Upper lobe of left lung (tissue), 6 donors: ENCODE measurements at regions not wholly inside any gene's neighbourhood (a gene's known extent, or its start where the extent isn't known, plus 50 kb on each side); places are given as distances from the start of the nearest gene placed in this dataset.

Experiments
- ATAC-seq, 2 donors: fragments of 200-7000 bp; cut with Tn5 transposase; one replicate each; pipeline ENCODE4 v1.9.1; 2022; ENCODE audit warnings: mild to moderate bottlenecking in 2 of 2, moderate library complexity in 2 of 2; ENCODE audit not compliant: low FRiP score in 2 of 2
- DNase-seq, 2 donors: peaks; one replicate each; pipeline ENCODE4 v3.0.0-alpha.2; 2019 to 2020
- H3K27ac ChIP-seq, 4 donors: fragments of 200-600 bp; sonication (generic); one replicate each; pipeline ENCODE4 v1.5.1; 2016 to 2019
- H3K27me3 ChIP-seq, 4 donors: fragments of 200-600 bp; sonication (generic); one replicate each; pipeline ENCODE4 v1.5.1; 2017 to 2019
- H3K36me3 ChIP-seq, 4 donors: fragments of 200-600 bp; sonication (generic); one replicate each; pipeline ENCODE4 v1.5.1; 2016 to 2019
- H3K4me1 ChIP-seq, 4 donors: fragments of 200-600 bp; sonication (generic); one replicate each; pipeline ENCODE4 v1.5.1; 2018 to 2019
- H3K4me3 ChIP-seq, 4 donors: fragments of 200-600 bp; sonication (generic); one replicate each; pipeline ENCODE4 v1.5.1; 2017 to 2019; ENCODE audit warnings: mild to moderate bottlenecking in 2 of 4, moderate library complexity in 1 of 4
- H3K9me3 ChIP-seq, 4 donors: fragments of 200-600 bp; sonication (generic); one replicate each; pipeline ENCODE4 v1.5.1; 2018 to 2019
- CTCF ChIP-seq, 6 experiments: fragments of 450-650 bp in 4 of 6; fragments of 200-600 bp in 2 of 6; sonication (generic) in 2 of 6; IDR thresholded peaks; one replicate each; pipeline ENCODE4 v1.5.1; 2016 to 2019; ENCODE audit warnings: antibody characterized with exemption in 6 of 6
- EP300 ChIP-seq, 4 donors: sonication (generic); formaldehyde crosslinking; IDR thresholded peaks; one replicate each; pipeline ENCODE4 v1.5.1; 2017; ENCODE audit warnings: antibody characterized with exemption in 4 of 4, control low read depth in 2 of 4
- POLR2A ChIP-seq, 4 donors: fragments of 450-650 bp; IDR thresholded peaks; one replicate each; pipeline ENCODE4 v1.5.1; 2016 to 2017; ENCODE audit warnings: antibody characterized with exemption in 4 of 4, mild to moderate bottlenecking in 2 of 4
- POLR2AphosphoS5 ChIP-seq, 2 donors: sonication (generic); formaldehyde crosslinking; IDR thresholded peaks; one replicate each; pipeline ENCODE4 v1.5.1; 2017; ENCODE audit warnings: antibody characterized with exemption in 2 of 2
- WGBS, 2 donors: methylation state at CpG; one replicate each; pipeline ENCODE4 v1.1.5; 2017 to 2018; 5-methylcytosine and 5-hydroxymethylcytosine counted together
- donor health status: DM: no; HTN: no; CAD: no; lungs with moderate emphysema.
- donor health status: DM: no; HTN: yes; CAD: no; lungs with severe emphysema.

- no peak overlapping the region for H3K27ac ChIP-seq
- no peak overlapping the region for H3K4me3 ChIP-seq
Observed at GRCh38 chr13:73997964-73998363, 136.2 kb downstream of the KLF12 start.

GRCh38 chr13:73996569-73996968 is 137.6 kb downstream of the KLF12 start:
- TF ChIP-seq EP300 (IDR thresholded peaks at IDR 0.05) (no peak), POLR2A (IDR thresholded peaks at IDR 0.05) (no peak), POLR2AphosphoS5 (IDR thresholded peaks at IDR 0.05) (no peak)
- WGBS, 2 donors = 94 to 98% methylated on average over 4 of the region's 4 CpGs
- no peaks in the 10 kb centered on the region for H3K9me3 ChIP-seq
- ATAC-seq (no peak), DNase-seq (no peak)
- H3K4me3 ChIP-seq = no peak overlapping the region
- H3K27ac ChIP-seq = no peak overlapping the region
- H3K4me1 ChIP-seq = no peaks in the 10 kb centered on the region
- H3K27me3 ChIP-seq = no peaks in the 10 kb centered on the region
- peaks cover 0 to 3% (median 0%) of the 10 kb centered on the region in 4 donors for H3K36me3 ChIP-seq

More at GRCh38 chr13:73997964-73998363, 136.2 kb downstream of the KLF12 start:
- no peak for ATAC-seq
- no peak for DNase-seq
- Histone ChIP-seq H3K9me3 (no peaks in the 10 kb centered on the region), H3K4me1 (no peaks in the 10 kb centered on the region), H3K27me3 (no peaks in the 10 kb centered on the region), H3K36me3 (peaks cover 0 to 2% (median 0%) of the 10 kb centered on the region in 4 donors)
- no peak for TF ChIP-seq CTCF (IDR thresholded peaks at IDR 0.05)

GRCh38 chr13:73995736-73996135 is 138.5 kb downstream of the KLF12 start:
- no peak overlapping the region for H3K4me3 ChIP-seq
- no peak overlapping the region for H3K27ac ChIP-seq
- TF ChIP-seq EP300 (IDR thresholded peaks at IDR 0.05) (no peak), POLR2AphosphoS5 (IDR thresholded peaks at IDR 0.05) (no peak), CTCF (IDR thresholded peaks at IDR 0.05) (no peak), POLR2A (IDR thresholded peaks at IDR 0.05) (no peak)
- 46 to 53% methylated on average over 2 of the region's 2 CpGs for WGBS, 2 donors
- no peaks in the 10 kb centered on the region for H3K27me3 ChIP-seq
- peaks cover 0 to 3% (median 0%) of the 10 kb centered on the region in 4 donors for H3K36me3 ChIP-seq
- no peak for ATAC-seq
- peak in 1 of 2 donors; percentile 23 for DNase-seq
- no peaks in the 10 kb centered on the region for H3K4me1 ChIP-seq
- no peaks in the 10 kb centered on the region for H3K9me3 ChIP-seq

- Histone ChIP-seq H3K27me3 (no peaks in the 10 kb centered on the region), H3K9me3 (no peaks in the 10 kb centered on the region), H3K4me1 (no peaks in the 10 kb centered on the region), H3K27ac (no peak overlapping the region), H3K4me3 (no peak overlapping the region), H3K36me3 (peaks cover 0 to 3% (median 0%) of the 10 kb centered on the region in 4 donors)
- DNase-seq = no peak
- TF ChIP-seq POLR2A (IDR thresholded peaks at IDR 0.05) = no peak
- no peak for TF ChIP-seq POLR2AphosphoS5 (IDR thresholded peaks at IDR 0.05)
- TF ChIP-seq CTCF (IDR thresholded peaks at IDR 0.05) = no peak
- TF ChIP-seq EP300 (IDR thresholded peaks at IDR 0.05) = no peak
- no peak for ATAC-seq
Observed at GRCh38 chr13:73993661-73994060, 140.5 kb downstream of the KLF12 start.

- Histone ChIP-seq H3K27ac (no peak overlapping the region), H3K4me3 (no peak overlapping the region), H3K9me3 (no peaks in the 10 kb centered on the region), H3K27me3 (no peaks in the 10 kb centered on the region), H3K36me3 (peaks cover 0 to 3% (median 0%) of the 10 kb centered on the region in 4 donors), H3K4me1 (no peaks in the 10 kb centered on the region)
- 95 to 96% methylated on average over 3 of the region's 3 CpGs for WGBS, 2 donors
- no peak for TF ChIP-seq POLR2A (IDR thresholded peaks at IDR 0.05)
- TF ChIP-seq EP300 (IDR thresholded peaks at IDR 0.05) = no peak
- TF ChIP-seq CTCF (IDR thresholded peaks at IDR 0.05) = no peak
- no peak for TF ChIP-seq POLR2AphosphoS5 (IDR thresholded peaks at IDR 0.05)
- no peak for ATAC-seq
- DNase-seq = no peak
Observed at GRCh38 chr13:73991884-73992283, 142.3 kb downstream of the KLF12 start.
